SU-DHL-6 (cell line): ENCODE measurements at regions not wholly inside any gene's neighbourhood (a gene's known extent, or its start where the extent isn't known, plus 50 kb on each side); places are given as distances from the start of the nearest gene placed in this dataset.

ENCODE experiments used
- EZH2phosphoT487 ChIP-seq: fragments of 200-600 bp; sonication (generic), shearing (Covaris generic); conservative IDR thresholded peaks from 2 replicates; pipeline ENCODE4 v1.6.1; 2018; ENCODE audit warnings: mild to moderate bottlenecking, antibody characterized with exemption, low read length, moderate library complexity, mixed read lengths
- TF ChIP-seq, protein P1 (sequence below): fragments of 200-600 bp; sonication (generic); IDR thresholded peaks from one replicate; pipeline ENCODE4 v1.5.1; 2017; ENCODE audit warnings: antibody characterized with exemption, mild to moderate bottlenecking, low read length, moderate library complexity; ENCODE audit not compliant: insufficient read depth, poor library complexity, severe bottlenecking

GRCh38 chr11:95575517-95575916 lies 214.1 kb downstream of the FAM76B start:
- TF ChIP-seq, protein P1, sequence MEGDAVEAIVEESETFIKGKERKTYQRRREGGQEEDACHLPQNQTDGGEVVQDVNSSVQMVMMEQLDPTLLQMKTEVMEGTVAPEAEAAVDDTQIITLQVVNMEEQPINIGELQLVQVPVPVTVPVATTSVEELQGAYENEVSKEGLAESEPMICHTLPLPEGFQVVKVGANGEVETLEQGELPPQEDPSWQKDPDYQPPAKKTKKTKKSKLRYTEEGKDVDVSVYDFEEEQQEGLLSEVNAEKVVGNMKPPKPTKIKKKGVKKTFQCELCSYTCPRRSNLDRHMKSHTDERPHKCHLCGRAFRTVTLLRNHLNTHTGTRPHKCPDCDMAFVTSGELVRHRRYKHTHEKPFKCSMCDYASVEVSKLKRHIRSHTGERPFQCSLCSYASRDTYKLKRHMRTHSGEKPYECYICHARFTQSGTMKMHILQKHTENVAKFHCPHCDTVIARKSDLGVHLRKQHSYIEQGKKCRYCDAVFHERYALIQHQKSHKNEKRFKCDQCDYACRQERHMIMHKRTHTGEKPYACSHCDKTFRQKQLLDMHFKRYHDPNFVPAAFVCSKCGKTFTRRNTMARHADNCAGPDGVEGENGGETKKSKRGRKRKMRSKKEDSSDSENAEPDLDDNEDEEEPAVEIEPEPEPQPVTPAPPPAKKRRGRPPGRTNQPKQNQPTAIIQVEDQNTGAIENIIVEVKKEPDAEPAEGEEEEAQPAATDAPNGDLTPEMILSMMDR: no peak
- no peak for TF ChIP-seq EZH2phosphoT487
